ENCODE measurements at regions not wholly inside any gene's neighbourhood (a gene's known extent, or its start where the extent isn't known, plus 50 kb on each side); places are given as distances from the start of the nearest gene placed in this dataset.

DNA sequence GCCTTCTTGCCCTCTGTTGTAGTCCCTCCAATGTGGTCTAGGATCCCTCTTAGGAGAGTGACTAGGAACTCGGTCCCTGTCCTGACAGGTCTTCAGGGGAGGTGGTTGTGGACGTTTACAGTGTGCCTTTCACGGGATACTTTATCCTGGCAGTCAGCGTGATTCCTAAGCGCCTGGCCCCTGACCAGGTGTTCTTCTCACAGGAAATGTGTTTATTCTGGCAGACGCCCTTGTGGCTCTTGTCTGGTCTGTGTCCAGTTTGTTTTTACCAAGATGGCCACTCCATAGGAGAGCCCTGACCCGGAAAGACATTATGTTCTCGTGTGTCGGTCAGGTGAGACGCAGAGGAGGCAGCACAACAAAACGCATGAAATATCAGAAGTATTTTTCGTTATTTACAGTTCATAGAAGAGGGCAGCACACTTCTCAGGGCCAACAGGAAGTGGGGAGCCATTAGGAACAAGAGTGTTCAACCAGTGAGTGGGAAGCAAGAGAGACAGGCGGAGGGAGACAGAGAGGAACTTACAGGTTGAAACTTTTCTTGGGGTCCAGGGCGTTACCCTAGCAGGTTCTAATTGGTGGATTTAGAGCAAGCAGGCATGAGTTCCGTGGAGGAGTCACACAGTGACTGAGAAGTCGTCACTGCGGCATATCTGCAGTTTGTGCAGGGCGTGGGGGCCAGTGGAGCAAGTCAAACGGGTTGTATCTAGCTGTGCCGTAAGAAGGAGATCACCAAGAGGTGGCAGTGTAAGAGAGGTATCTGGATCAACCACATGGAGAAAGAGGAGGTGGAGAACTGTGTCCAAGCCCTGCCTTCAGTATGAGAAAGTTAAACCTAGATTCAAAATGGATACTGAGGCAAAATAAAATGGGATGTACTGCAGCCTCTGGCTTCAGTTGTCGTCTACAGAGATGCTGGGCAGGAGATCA, 412.9 kb downstream of the ZSWIM6 start:
- peak; percentile 20 for DNase-seq

DNA sequence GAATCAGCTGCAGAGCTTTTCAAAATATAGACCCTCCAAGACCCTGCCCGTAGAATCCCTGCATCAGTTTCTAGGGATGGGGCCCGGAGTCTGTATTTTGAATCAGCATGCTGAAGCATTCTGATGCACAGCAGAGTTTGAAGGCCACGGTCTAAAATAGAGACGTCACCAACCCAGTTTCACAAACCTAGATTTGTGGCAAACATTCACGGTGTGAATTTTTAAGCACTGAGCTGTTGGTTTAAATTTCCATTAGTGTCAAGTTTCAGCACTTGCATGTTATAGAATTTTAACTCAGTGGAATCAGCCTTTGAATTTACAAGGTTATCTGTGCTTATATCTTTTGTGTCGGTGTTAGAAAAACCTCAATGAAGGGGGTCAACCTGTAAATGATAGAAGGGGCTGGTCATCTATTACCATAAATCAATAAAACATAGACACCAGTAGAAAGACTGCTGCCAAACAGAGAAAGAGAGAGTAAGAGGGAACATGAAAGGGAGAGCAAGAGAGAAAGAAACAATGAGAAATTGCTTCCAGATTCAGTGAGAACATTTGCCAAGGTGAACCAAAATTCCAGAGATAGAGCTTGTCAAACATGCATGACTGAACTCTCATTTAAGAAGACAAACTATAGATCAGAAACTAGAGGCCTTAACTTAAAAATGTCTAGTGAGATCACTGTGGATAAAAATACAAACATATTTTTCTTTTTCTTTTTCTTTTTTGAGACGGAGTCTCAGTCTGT, 414.9 kb downstream of the ZSWIM6 start:
- no peak for DNase-seq

DNA sequence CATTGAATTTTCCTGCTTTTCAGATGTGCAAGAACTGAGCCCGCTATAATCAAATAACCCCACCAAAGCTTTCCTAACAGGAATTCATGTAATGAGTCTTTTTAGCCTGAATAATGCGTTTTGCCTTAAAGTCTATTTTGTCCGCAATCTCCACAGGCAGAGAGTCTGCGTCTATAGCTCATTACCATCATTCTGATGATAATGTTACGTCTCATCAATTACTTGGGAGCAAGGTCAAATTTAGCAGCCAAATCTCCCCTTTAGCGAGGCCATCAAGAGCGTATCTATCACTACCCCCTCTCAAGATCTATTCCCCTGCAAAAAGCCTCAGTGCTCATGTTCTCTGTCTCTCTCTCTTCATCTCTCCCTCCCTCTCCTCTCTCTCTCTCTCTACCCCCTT, 416.1 kb downstream of the ZSWIM6 start:
- DNase-seq: no peak

DNA sequence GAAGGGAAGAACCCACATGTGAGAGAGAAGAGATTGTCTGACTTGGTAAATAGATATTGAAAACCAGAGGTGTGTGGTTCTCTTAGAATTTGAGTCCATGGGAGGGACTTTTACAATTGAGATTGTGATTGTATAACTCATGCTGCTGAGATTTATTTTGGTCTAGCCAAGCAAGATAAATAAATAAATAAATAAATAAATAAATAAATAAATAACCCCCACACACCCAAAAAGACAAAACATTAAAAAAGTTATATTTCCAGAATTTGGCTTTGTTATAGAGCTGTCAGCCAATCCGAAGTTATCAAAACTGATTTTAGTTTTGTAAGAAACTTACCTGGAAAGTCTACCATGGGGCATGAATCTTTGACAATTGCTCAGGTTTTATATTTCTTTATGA, 416.6 kb downstream of the ZSWIM6 start:
- no peak for DNase-seq

DNA sequence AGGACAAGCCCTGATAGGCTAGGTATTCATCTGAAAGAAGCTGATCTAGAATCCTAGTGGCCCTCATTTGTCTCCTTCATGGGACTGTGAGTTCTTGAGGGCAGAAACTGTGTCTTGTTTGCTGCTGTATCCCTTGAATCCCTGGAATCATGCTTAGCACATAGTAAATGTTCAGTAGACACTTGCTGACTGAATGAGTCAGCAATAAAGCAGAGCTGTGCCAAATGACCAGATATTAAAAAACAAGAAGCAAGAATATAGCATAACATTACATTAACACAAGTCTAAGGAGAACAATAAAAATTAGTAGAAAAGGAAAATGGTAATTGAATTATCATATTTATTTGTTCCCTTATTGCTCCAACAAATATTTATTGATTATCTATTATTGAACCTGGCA, 420.5 kb downstream of the ZSWIM6 start:
- DNase-seq: no peak

DNA sequence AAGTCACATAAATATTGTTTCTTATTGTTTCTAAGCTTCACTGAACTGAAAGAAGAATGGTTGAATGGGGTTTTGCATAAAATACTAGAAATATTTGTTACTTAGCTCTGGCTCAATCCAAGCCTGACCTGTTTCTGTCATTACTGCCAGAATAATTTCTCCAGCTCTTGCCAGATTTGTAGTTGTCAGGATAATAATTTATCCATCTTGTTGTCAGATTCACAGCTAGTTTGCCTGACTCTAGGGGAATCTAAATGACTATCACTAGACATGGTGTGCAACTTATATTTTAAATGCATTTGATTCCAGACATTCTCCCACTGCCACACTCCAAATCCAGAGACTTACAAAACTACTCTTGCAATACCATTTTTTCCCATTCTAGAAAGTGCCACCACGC, 422.7 kb downstream of the ZSWIM6 start:
- no peak for DNase-seq

DNA sequence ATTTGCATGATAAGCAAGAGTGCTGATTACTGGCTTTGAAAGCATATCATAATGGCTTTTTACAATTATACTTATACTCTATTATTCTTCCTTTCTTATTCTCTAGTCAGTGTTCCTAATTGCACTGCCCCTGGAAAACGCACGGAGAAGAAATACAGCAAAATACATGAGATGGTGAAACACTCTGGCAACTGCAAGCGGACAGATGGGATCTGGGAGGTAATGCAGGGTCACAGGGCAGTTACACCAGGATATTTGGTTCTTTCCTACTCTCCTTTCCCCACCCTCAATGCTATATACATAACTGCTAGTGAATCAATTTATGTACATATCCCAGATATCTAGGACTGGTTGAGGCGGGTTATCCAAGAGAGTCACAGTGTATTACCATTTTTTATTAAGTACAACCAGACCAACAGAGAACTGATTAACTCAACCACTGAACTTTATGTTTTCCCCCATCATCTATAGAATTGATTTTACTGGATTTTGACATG, 423.7 kb downstream of the ZSWIM6 start:
- DNase-seq: no peak

DNA sequence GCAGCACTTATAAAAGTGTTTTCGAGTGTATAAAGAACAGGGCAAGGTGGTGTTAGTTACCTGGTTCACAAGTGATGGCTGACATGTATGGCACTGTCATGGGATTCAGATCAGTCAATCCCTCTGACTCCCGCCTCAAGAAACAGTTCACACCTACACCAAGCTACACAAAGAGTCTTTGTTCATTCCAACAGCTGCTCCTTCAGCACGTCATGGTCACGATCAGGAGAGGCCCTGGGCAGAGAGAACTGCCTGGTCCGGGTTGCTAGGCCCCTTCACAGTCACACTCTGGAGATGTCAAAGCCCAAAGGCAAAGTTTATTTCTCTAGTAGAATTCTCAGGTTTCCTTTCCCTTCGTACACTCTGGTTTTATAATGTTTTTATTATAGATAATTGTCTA, 426.7 kb downstream of the ZSWIM6 start:
- DNase-seq: no peak

DNA sequence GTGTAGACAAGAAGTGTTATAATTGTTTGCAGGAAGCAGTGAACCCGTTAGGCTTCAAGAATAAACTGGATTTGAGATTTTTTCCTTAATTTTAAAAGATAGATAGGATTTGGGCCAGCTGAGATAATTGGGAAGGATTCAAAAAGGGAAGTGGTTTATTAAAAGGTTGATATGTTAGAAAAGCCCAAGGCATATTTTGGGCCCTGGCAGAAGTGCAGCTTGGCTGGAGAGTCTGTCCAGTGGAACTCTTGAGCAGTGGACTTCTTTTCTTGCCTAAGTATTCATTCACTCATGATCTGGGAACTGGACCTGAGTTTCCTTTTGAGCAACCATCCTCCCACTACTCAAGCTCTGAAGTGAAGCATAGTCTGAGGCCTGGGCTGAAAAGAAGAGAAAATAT, 433.4 kb downstream of the ZSWIM6 start:
- no peak for DNase-seq

DNA sequence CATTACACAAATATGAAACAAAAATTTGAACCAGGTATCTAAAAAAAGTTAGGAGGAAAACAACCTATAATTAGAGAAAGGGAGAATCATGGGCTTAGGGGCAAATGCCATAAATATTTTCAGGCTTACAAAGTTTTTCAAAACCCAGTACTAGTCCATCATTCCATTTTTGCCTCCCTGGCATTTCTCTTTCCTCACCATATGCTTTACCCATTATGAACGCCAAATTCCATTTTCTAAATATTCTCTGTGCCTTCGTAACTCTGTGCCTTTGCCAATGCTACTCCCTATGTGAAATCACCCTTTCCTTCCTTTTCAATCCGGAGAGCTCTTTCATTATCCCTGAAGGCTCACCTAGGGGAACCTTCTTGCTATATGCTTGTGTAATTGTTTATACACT, 434.1 kb downstream of the ZSWIM6 start:
- no peak for DNase-seq

DNA sequence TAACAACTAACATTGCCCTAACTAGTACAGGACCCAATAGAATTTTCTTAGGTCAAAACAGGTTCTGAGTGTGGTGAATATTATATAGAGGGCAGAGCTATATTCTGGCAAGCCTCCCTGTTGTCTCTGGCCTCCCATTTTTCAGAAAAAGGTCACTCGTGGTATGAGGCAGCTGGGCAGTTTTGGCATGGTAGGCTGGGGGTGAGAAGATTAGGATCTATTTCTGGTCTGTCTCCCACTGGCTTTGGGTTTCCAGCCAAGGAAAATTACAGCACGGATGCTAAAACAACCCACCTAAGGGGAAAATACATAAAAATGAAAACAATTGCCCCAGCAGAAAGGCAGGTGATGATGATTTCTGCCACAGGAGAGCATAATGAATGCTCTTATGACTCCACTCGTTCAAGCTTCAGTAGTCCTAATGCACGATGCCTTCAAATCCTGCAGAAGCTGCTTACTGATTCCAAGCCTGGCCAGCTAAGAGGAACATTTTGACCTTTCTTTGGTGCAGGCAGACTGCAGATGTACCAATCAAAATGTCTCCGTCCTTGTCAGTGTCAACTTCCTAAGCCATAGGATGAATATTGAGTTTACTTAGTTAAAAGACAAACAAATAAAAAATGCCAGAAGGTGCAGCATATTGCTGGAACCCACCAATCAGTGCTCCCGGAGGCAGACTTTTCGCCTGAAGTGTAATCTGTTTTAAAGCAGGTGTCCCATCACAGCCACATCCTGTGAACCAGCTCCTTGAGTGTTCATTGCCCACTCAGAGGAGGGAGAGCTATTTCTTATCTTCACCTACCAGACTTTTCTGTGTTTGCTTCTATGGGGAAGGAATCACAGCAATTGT, 435.4 kb downstream of the ZSWIM6 start:
- no peak for DNase-seq

DNA sequence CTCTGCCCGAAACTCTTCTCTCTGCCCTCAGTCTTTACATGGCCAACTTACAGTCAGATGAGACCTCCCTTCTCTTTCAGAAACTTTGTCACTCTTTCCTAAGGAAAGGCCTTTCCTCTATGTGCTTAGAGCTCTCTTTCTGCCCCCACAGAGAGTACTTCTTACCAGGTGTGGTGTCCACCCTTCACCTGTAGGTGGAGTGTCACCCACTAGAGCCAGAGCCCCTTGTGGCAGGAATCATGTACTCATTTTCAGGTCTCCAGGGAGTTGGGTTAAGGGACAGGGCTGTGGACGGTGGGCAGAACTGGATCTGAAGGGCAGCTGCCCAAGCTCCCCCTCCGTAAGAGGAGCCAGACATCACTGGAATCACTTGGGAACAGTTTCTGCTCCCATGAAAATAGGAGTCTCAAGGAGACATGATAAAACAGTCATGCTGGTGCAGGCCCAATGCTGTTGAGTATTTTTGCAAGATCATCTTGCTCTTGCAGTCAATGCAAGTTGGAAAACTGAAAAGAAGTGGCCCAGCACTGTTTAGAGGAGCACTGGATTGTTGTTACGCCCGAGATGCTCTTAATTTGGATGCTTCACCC, 436.7 kb downstream of the ZSWIM6 start:
- DNase-seq: peak; percentile 28

DNA sequence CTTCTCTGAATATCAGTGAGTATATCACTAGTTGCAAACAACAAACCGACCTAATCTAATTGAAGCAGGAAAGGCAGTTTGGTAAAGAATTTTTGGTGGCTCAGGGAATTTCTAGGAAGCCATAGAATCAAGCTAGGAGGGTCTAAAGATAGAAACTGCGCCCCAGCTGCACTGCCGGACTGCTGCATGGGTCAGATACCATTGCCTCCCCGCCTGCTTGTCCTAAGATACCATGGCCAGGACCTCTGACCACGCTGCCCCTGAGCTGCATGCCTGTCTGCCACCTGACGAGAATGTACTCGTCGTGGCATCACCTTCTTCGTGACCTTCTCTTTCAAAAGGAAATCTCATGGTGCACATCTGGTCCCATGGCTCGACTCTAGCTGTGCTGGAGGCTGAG, 439.0 kb downstream of the ZSWIM6 start:
- DNase-seq: no peak

DNA sequence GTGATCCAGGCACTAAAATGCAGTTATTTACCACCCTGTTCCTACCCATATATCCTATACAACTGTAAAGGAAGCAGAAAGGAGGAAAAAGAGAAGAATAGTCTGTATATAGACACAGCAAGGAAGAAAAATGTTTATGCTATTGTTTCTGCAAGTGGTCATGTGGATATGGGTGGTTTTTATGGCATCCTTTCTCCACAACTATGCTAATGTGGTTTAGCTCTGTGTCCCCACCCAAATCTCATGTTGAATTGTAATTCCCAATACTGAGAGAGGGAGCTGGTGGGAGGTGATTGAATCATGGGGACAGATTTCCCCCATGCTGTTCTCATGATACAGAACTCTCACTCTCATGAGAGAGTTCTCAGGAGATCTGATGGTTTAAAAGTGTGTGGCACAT, 439.8 kb downstream of the ZSWIM6 start:
- DNase-seq: no peak

DNA sequence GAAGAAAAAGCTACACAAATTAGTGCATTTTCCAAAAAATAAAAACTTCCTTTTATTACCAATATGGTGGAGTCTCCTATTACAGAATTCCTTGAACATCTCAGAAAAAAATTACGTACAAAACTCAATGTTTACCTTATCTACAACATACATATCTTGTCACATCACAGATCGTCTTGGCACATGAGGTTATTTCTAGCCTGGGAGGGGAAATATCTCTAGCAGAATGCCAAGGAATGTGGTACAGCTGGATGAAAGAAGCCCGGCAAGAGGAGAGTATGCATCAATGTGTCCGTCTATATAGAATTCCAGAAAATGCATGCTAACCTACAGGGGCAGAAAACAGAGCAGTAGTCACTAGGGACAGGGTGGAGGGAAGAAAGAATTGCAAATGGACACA, 443.8 kb downstream of the ZSWIM6 start:
- DNase-seq: no peak

DNA sequence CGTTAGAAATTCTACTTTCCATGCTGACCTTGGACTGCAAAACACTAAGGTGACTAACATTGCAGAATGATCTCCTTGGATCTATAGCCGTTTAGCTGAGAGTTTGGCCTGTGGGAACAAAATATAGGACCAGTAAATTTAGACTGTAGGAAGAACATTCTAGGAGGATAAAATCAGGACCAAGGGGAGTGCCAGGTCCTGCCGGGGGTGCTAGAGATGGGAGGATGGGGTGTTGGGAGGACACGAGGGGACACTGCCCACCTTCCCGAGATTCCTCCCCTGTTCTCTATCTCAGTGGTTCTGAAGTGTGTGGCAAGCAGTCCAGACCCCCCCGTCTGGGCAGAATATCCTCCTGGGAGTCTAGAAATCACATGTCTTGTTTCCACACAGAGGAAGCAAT, 445.2 kb downstream of the ZSWIM6 start:
- DNase-seq: no peak

DNA sequence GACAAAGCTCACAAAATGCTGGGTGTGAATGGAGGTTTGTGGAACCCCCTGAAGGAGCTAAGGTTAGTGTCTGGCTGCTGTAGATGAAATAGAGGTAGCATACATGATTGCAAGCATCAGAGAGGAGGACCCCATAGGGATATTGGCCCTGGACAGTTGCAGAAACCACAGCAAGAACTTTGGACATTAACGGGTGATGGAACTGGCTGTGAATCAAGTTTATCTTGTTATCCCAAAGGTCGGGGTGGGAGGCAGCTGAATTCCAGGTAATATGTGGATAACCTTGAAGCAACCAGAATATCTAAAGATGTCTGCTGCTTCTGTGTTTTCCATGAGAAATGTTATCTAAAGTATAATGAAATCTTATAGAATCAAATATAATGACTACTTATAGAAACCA, 447.7 kb downstream of the ZSWIM6 start:
- DNase-seq: no peak

DNA sequence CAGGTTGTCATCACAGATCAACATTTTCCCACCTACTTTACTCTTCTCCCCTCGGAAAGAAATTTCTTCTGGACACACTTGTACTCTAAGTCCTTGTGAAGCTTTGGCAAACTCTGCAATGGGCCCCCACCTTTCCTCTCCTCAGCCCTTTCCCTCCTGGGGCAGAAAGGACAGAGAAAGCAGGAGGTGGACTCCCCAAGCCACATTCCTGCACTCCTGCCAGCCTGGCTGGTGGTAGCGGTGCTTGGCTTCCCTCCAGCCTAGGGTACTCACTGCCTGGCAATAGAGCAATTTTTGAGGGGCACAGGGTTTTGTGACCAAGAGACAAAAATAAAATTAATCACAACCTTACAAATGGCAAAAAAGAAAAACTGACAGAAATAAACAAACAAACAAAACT, 451.4 kb downstream of the ZSWIM6 start:
- no peak for DNase-seq

DNA sequence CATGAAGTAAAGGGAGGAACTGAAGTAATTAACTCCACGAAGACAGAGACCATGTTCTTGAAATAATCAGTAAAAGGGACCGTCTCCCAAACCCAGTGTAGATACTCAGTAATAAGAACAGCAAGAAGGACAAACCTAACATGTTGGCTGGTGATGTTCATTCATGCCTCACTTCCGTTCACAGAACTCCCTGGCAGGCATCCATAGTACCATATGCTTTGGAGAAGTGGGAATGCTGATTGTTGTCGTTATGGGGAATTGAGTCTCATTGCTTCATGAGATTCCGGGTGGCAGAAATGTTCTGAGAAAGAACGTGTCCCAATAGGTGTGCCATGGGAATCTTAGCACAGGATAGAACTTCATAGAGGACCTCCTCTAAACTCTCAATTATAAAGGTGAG, 452.3 kb downstream of the ZSWIM6 start:
- no peak for DNase-seq

DNA sequence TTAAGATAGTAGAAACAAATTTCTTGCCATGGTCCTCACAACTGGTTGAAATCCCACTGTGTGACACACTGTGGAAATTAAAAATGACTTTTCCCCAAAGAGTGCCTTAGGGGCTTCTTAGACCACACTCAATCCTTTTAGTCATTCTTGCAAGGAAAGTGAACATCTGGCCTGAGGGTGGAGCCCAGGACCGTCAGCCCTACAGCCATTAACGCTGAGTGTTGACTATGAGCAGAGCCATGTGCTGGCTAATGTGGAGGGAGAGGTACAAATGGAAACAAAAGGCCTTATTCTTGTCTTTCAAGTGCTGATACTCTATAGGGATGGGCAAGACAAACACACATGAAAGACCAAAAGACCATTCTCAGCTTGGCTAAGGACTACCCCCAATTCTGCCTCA, 456.5 kb downstream of the ZSWIM6 start:
- DNase-seq: no peak

DNA sequence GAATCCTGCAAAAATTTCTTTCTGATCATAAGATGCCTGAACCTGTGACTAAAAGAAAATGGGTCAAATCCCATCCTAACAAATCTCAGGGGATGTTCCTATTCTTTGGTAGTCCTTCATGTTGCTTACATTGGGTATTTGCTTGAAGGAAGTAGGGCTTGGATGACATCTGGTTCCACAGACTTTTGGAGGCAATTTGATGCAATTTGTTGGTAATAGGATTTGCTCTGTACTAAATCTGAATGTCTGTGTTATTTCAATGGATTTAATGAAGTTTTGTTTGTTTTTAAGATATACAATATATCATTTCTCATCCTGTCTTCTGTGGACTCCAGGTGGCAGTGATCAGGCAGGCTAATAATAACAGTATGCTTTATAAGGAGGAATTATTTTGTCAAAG, 457.9 kb downstream of the ZSWIM6 start:
- no peak for DNase-seq

DNA sequence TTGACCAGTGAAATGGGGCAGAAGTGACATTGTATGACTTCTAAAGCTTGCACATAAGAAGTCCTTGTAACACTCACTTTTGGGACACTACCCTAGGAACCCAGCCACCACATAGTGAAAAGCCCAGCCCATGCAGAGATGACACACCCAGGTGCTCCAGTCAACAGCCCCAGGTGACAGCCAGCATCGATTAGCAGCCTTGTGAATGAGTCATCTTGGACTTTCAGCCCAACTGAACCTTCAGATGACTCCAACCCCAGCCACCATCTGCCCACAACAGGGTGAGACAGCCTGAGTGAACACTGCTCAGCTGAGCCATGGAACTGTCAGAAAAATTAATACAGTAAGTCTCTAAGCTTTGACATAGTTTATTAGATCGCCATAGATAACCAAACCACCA, 458.6 kb downstream of the ZSWIM6 start:
- DNase-seq: no peak

DNA sequence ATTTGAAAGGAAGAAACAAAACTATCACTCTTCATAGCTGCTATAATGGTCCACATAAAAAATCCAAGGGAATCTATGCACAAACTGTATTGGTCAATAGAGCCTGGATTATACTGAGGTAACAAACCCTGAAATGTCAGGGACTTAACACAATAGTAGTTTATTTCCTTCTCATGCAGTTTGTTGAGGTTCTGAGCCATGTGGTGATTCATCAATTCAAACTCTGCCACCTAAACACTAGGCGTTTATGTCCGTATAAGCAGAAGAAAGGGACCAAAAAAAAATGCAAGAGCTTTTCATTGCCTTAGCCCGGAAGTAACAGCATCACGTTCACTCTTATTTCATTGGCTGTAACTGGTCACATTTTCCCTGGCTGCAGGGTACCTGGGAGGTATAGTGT, 464.7 kb downstream of the ZSWIM6 start:
- DNase-seq: no peak

All from NCI-H146 (cell line).